H9 (cell line): ENCODE measurements at regions not wholly inside any gene's neighbourhood (a gene's known extent, or its start where the extent isn't known, plus 50 kb on each side); places are given as distances from the start of the nearest gene placed in this dataset.

Experiments
- DNase-seq: peaks from one replicate; pipeline ENCODE4 v3.0.0-alpha.2; 2017
- H2AFZ ChIP-seq: one replicate; pipeline ENCODE4 v1.6.1; 2013; ENCODE audit warnings: mild to moderate bottlenecking, low read length, control low read depth, moderate library complexity
- H2AK5ac ChIP-seq: 2 replicates; pipeline ENCODE4 v1.6.1; 2013; ENCODE audit warnings: low read length, control low read depth, mixed read lengths; ENCODE audit not compliant: insufficient read length
- H2BK120ac ChIP-seq: one replicate; pipeline ENCODE4 v1.6.1; 2013; ENCODE audit warnings: low read depth, mild to moderate bottlenecking, low read length, control low read depth, inconsistent platforms; ENCODE audit not compliant: poor library complexity, severe bottlenecking
- H2BK12ac ChIP-seq: 2 replicates; pipeline ENCODE4 v1.6.1; 2013; ENCODE audit warnings: low read length, control low read depth, mixed read lengths, low read depth; ENCODE audit not compliant: insufficient read length
- H2BK15ac ChIP-seq: 2 replicates; pipeline ENCODE4 v1.6.1; 2013; ENCODE audit warnings: low read depth, low read length, control low read depth
- H2BK20ac ChIP-seq: one replicate; pipeline ENCODE4 v1.6.1; 2013; ENCODE audit warnings: low read depth, mild to moderate bottlenecking, low read length, control low read depth, inconsistent platforms; ENCODE audit not compliant: poor library complexity, severe bottlenecking
- H2BK5ac ChIP-seq: 2 replicates; pipeline ENCODE4 v1.6.1; 2013; ENCODE audit warnings: low read length, control low read depth, mixed read lengths; ENCODE audit not compliant: insufficient read length
- H3K14ac ChIP-seq: 2 replicates; pipeline ENCODE4 v1.6.1; 2013; ENCODE audit warnings: low read length, control low read depth; ENCODE audit not compliant: insufficient read depth
- H3K18ac ChIP-seq: 2 replicates; pipeline ENCODE4 v1.6.1; 2013; ENCODE audit warnings: low read depth, mild to moderate bottlenecking, mixed read lengths, low read length, control low read depth; ENCODE audit not compliant: insufficient read length
- H3K23ac ChIP-seq: 2 replicates; pipeline ENCODE4 v1.6.1; 2013; ENCODE audit warnings: low read length, control low read depth, mixed read lengths, low read depth; ENCODE audit not compliant: insufficient read length
- H3K23me2 ChIP-seq: 2 replicates; pipeline ENCODE4 v1.6.1; 2013; ENCODE audit warnings: low read depth, mild to moderate bottlenecking, mixed read lengths, low read length, control low read depth; ENCODE audit not compliant: insufficient read length, poor library complexity, severe bottlenecking
- H3K27ac ChIP-seq: 2 replicates; pipeline ENCODE4 v1.5.1; 2013; ENCODE audit warnings: low read length, control low read depth, mixed read lengths, low read depth; ENCODE audit not compliant: insufficient read length
- H3K27me3 ChIP-seq: 2 replicates; pipeline ENCODE4 v1.6.1; 2013; ENCODE audit warnings: low read length, control low read depth, inconsistent platforms; ENCODE audit not compliant: insufficient read depth
- H3K4ac ChIP-seq: 2 replicates; pipeline ENCODE4 v1.6.1; 2013; ENCODE audit warnings: low read depth, mild to moderate bottlenecking, control low read depth, inconsistent platforms, low read length, moderate library complexity
- H3K4me1 ChIP-seq: 2 replicates; pipeline ENCODE4 v1.6.1; 2013; ENCODE audit warnings: low read length, control low read depth, inconsistent platforms; ENCODE audit not compliant: insufficient read depth
- H3K4me2 ChIP-seq: 2 replicates; pipeline ENCODE4 v1.6.1; 2013; ENCODE audit warnings: low read length, control low read depth, mixed read lengths; ENCODE audit not compliant: insufficient read length, insufficient read depth
- H3K56ac ChIP-seq: 2 replicates; pipeline ENCODE4 v1.6.1; 2013; ENCODE audit warnings: low read depth, mild to moderate bottlenecking, mixed read lengths, low read length, control low read depth; ENCODE audit not compliant: insufficient read length
- H3K79me1 ChIP-seq: 2 replicates; pipeline ENCODE4 v1.6.1; 2013; ENCODE audit warnings: low read depth, mild to moderate bottlenecking, moderate library complexity, low read length, control low read depth, inconsistent platforms; ENCODE audit not compliant: insufficient read depth, poor library complexity, severe bottlenecking
- H3K79me2 ChIP-seq: 2 replicates; pipeline ENCODE4 v1.6.1; 2013; ENCODE audit warnings: low read length, control low read depth, inconsistent platforms; ENCODE audit not compliant: insufficient read depth
- H3K9ac ChIP-seq: 2 replicates; pipeline ENCODE4 v1.6.1; 2013; ENCODE audit warnings: low read length, control low read depth, mixed read lengths; ENCODE audit not compliant: insufficient read length; ENCODE audit errors: extremely low read depth
- H3K9me3 ChIP-seq: one replicate; pipeline ENCODE4 v1.6.1; 2013; ENCODE audit warnings: low read depth, low read length, inconsistent platforms; ENCODE audit not compliant: control insufficient read depth
- H3T11ph ChIP-seq: one replicate; pipeline ENCODE4 v1.6.1; 2013; ENCODE audit warnings: mild to moderate bottlenecking, low read length, control low read depth, inconsistent platforms
- H4K20me1 ChIP-seq: one replicate; pipeline ENCODE4 v1.6.1; 2013; ENCODE audit not compliant: control insufficient read depth, insufficient read length, insufficient read depth
- H4K5ac ChIP-seq: 2 replicates; pipeline ENCODE4 v1.6.1; 2013; ENCODE audit warnings: low read depth, mild to moderate bottlenecking, mixed read lengths, low read length, control low read depth; ENCODE audit not compliant: insufficient read length
- H4K8ac ChIP-seq: replicated peaks from 2 replicates; pipeline ENCODE4 v1.6.1; 2013; ENCODE audit warnings: low read length, control low read depth, mixed read lengths, low read depth; ENCODE audit not compliant: insufficient read length
- H4K91ac ChIP-seq: 2 replicates; pipeline ENCODE4 v1.6.1; 2013; ENCODE audit warnings: low read depth, mild to moderate bottlenecking, moderate library complexity, mixed read lengths, low read length, control low read depth; ENCODE audit not compliant: insufficient read length
- H3K27ac Mint-ChIP-seq, 3 experiments: 2 replicates in 2 of 3; 3 replicates in 1 of 3; pipeline ENCODE4 v1.8.0; 2020 to 2021; ENCODE audit warnings: mixed read lengths in 3 of 3, mild to moderate bottlenecking in 1 of 3, moderate library complexity in 1 of 3
- H3K27me3 Mint-ChIP-seq: 2 replicates; pipeline ENCODE4 v1.8.0; 2021; ENCODE audit warnings: low read depth, mild to moderate bottlenecking, moderate library complexity, mixed read lengths
- H3K36me3 Mint-ChIP-seq, 3 experiments: 2 replicates in 2 of 3; 3 replicates in 1 of 3; pipeline ENCODE4 v1.8.0; 2020 to 2021; ENCODE audit warnings: low read depth in 3 of 3, mixed read lengths in 3 of 3; ENCODE audit not compliant: insufficient read depth in 1 of 3
- H3K4me1 Mint-ChIP-seq, 2 experiments: 2 replicates each; pipeline ENCODE4 v1.8.0; 2020; ENCODE audit warnings: mixed read lengths in 2 of 2
- H3K4me3 Mint-ChIP-seq, 2 experiments: 2 replicates in 1 of 2; 3 replicates in 1 of 2; pipeline ENCODE4 v1.8.0; 2020 to 2021; ENCODE audit warnings: mild to moderate bottlenecking in 2 of 2, mixed read lengths in 2 of 2, moderate library complexity in 1 of 2
- H3K9me3 Mint-ChIP-seq, 2 experiments: 2 replicates in 1 of 2; 3 replicates in 1 of 2; pipeline ENCODE4 v1.8.0; 2020; ENCODE audit warnings: mild to moderate bottlenecking in 2 of 2, mixed read lengths in 2 of 2, moderate library complexity in 1 of 2
- CTCF ChIP-seq: fragments of 200-600 bp; sonication (generic); conservative IDR thresholded peaks from 3 replicates; pipeline ENCODE4 v1.8.0; 2021; ENCODE audit warnings: antibody characterized with exemption, mild to moderate bottlenecking
- WGBS: extraction: QIAGEN DNeasy Blood & Tissue Kit; methylation state at CpG from one replicate; pipeline ENCODE4 v1.1.7; 2013; ENCODE audit warnings: missing lambda C conversion rate, low lambda C conversion rate, mixed read lengths; ENCODE audit not compliant: insufficient read length; ENCODE audit errors: extremely low coverage; 5-methylcytosine and 5-hydroxymethylcytosine counted together

GRCh38 chr16:79482011-79482410 is 118.5 kb downstream of the MAF start:
- Mint-ChIP-seq H3K9me3 (no peaks in the 10 kb centered on the region), H3K27me3 (peaks cover 8% of the 10 kb centered on the region), H3K36me3 (no peaks in the 10 kb centered on the region; a peak in 1 of 7 replicates), H3K4me3 (no peak overlapping the region), H3K4me1 (peaks cover 4 to 8% of the 10 kb centered on the region in 2 experiments; a peak in 3 of 4 replicates), H3K27ac (no peak overlapping the region)
- H3K56ac ChIP-seq = no peak overlapping the region
- no peaks in the 10 kb centered on the region for H4K20me1 ChIP-seq
- no peak overlapping the region for H3K18ac ChIP-seq
- H3K23me2 ChIP-seq = no peaks in the 10 kb centered on the region
- H3K79me2 ChIP-seq = no peaks in the 10 kb centered on the region
- no peak overlapping the region for H2BK12ac ChIP-seq
- H3K79me1 ChIP-seq = no peaks in the 10 kb centered on the region
- no peak overlapping the region for H2BK5ac ChIP-seq
- no CpG with 5 or more reads among the region's 3 CpGs for WGBS
- H3K4me2 ChIP-seq = no peak overlapping the region
- H2BK20ac ChIP-seq = no peak overlapping the region
- H3K27me3 ChIP-seq = no peaks in the 10 kb centered on the region
- H3T11ph ChIP-seq = no peak overlapping the region
- no peak overlapping the region for H4K91ac ChIP-seq
- no peak for DNase-seq
- no peak overlapping the region for H3K4ac ChIP-seq
- no peak overlapping the region for H4K8ac ChIP-seq
- no peak overlapping the region for H2AK5ac ChIP-seq
- no peak overlapping the region for H4K5ac ChIP-seq
- no peaks in the 10 kb centered on the region for H3K4me1 ChIP-seq
- no peak overlapping the region for H3K9ac ChIP-seq
- no peak for TF ChIP-seq CTCF
- no peaks in the 10 kb centered on the region for H3K9me3 ChIP-seq
- no peak overlapping the region for H3K27ac ChIP-seq
- no peak overlapping the region for H2BK15ac ChIP-seq
- no peak overlapping the region for H2AFZ ChIP-seq
- H3K14ac ChIP-seq = no peak overlapping the region
- no peak overlapping the region for H2BK120ac ChIP-seq
- H3K23ac ChIP-seq = no peak overlapping the region
